HCT116 (cell line): ENCODE measurements at regions not wholly inside any gene's neighbourhood (a gene's known extent, or its start where the extent isn't known, plus 50 kb on each side); places are given as distances from the start of the nearest gene placed in this dataset.

ENCODE experiments used
- CTCF ChIP-seq, 3 experiments: fragments of 200-600 bp in 1 of 3; sonication (generic) in 1 of 3; IDR thresholded peaks in 2 of 3; conservative IDR thresholded peaks in 1 of 3; 2 replicates each; pipeline ENCODE4 v1.5.1; 2012 to 2017; ENCODE audit warnings: low read depth in 2 of 3, low read length in 2 of 3, antibody characterized with exemption in 1 of 3, borderline replicate concordance in 1 of 3, control low read depth in 1 of 3, mild to moderate bottlenecking in 1 of 3, mixed read lengths in 1 of 3, mixed run types in 1 of 3, moderate library complexity in 1 of 3; ENCODE audit not compliant: insufficient read depth in 1 of 3
- ELF1 ChIP-seq: IDR thresholded peaks from 2 replicates; pipeline ENCODE4 v1.6.1; 2012; ENCODE audit warnings: low read depth, borderline replicate concordance
- EZH2phosphoT487 ChIP-seq: fragments of 200-600 bp; IDR thresholded peaks from 2 replicates; pipeline ENCODE4 v1.6.1; 2018; ENCODE audit warnings: antibody characterized with exemption, borderline replicate concordance
- MAX ChIP-seq: IDR thresholded peaks from 2 replicates; pipeline ENCODE4 v1.6.1; 2012
- POLR2A ChIP-seq: IDR thresholded peaks from 2 replicates; pipeline ENCODE4 v1.7.0; 2011; ENCODE audit warnings: borderline replicate concordance; ENCODE audit not compliant: insufficient read depth, insufficient read length; ENCODE audit errors: extremely low read depth
- POLR2AphosphoS5 ChIP-seq: IDR thresholded peaks from 2 replicates; pipeline ENCODE4 v1.6.1; 2011; ENCODE audit warnings: mild to moderate bottlenecking, low read depth, low read length, moderate library complexity
- REST ChIP-seq: IDR thresholded peaks from 2 replicates; pipeline ENCODE4 v1.6.1; 2012; ENCODE audit warnings: low read depth
- SRF ChIP-seq: IDR thresholded peaks from 2 replicates; pipeline ENCODE4 v1.6.1; 2012; ENCODE audit warnings: low read depth
- YY1 ChIP-seq: IDR thresholded peaks from 2 replicates; pipeline ENCODE4 v1.6.1; 2011; ENCODE audit warnings: low read length, low read depth, moderate library complexity, mild to moderate bottlenecking; ENCODE audit not compliant: insufficient replicate concordance; ENCODE audit errors: extremely low read depth
- ZFX ChIP-seq: fragments of 450-650 bp; IDR thresholded peaks from 2 replicates; pipeline ENCODE4 v1.6.1; 2017
- ZNF274 ChIP-seq: fragments of 200-500 bp; sonication (Bioruptor generic); IDR thresholded peaks from 2 replicates; pipeline ENCODE4 v1.6.1; 2014; ENCODE audit warnings: mild to moderate bottlenecking, low read depth, low read length, inconsistent platforms

GRCh38 chr18:53784253-53784652 lies 440.2 kb downstream of the MBD2 start:
- no peak for TF ChIP-seq ZFX
- TF ChIP-seq POLR2AphosphoS5: no peak
- no peak for TF ChIP-seq ZNF274
- no peak for TF ChIP-seq CTCF (IDR thresholded peaks at IDR 0.05 in 2 of 3, conservative IDR thresholded peaks at IDR 0.05 in 1 of 3; ENCODE audit: borderline replicate concordance in 1 of 3, insufficient read depth in 1 of 3, low read depth in 2 of 3, low read length in 2 of 3)
- no peak for TF ChIP-seq YY1
- TF ChIP-seq EZH2phosphoT487: no peak
- no peak for TF ChIP-seq REST
- no peak for TF ChIP-seq SRF
- no peak for TF ChIP-seq ELF1
- no peak for TF ChIP-seq MAX
- TF ChIP-seq POLR2A: no peak
